ENCODE measurements at regions not wholly inside any gene's neighbourhood (a gene's known extent, or its start where the extent isn't known, plus 50 kb on each side); places are given as distances from the start of the nearest gene placed in this dataset.

DNA sequence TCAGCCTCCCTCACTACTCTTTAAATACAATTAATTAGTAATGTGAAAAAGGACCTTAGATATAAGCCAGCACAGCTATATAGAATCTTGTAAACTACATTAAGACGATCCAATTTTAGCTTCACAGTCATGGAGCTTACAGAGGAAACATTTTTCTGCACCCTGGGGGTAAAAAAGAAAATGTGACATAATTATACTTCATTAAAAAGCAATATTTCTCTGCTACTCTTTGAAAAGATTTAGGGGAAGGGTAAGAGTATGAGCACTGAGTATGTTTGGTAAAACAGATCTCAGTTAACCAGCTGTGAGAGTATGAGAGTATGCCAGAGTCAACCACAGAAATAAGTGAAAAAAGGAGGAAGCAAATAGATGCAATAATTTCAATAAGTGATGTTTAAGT is 1415.9 kb downstream of the PLA2G4A start:
- H3K27me3 ChIP-seq = no peaks in the 10 kb centered on the region
- H3K4me1 ChIP-seq = no peaks in the 10 kb centered on the region
- H3K9me3 ChIP-seq = no peaks in the 10 kb centered on the region
- no peak overlapping the region for H3K4me3 ChIP-seq
- TF ChIP-seq POLR2A (IDR thresholded peaks at IDR 0.05) (no peak), EP300 (IDR thresholded peaks at IDR 0.05) (no peak), POLR2AphosphoS5 (IDR thresholded peaks at IDR 0.05) (no peak)
- TF ChIP-seq, protein P1, sequence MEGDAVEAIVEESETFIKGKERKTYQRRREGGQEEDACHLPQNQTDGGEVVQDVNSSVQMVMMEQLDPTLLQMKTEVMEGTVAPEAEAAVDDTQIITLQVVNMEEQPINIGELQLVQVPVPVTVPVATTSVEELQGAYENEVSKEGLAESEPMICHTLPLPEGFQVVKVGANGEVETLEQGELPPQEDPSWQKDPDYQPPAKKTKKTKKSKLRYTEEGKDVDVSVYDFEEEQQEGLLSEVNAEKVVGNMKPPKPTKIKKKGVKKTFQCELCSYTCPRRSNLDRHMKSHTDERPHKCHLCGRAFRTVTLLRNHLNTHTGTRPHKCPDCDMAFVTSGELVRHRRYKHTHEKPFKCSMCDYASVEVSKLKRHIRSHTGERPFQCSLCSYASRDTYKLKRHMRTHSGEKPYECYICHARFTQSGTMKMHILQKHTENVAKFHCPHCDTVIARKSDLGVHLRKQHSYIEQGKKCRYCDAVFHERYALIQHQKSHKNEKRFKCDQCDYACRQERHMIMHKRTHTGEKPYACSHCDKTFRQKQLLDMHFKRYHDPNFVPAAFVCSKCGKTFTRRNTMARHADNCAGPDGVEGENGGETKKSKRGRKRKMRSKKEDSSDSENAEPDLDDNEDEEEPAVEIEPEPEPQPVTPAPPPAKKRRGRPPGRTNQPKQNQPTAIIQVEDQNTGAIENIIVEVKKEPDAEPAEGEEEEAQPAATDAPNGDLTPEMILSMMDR (IDR thresholded peaks at IDR 0.05) = no peak
- 59 to 81% methylated on average over 1 of the region's 1 CpG for WGBS, 2 donors
- no peaks in the 10 kb centered on the region for H3K36me3 ChIP-seq
- DNase-seq = no peak
- intact Hi-C loops (cut with DNase I) = no loop called here
- H3K27ac ChIP-seq = no peak overlapping the region

DNA sequence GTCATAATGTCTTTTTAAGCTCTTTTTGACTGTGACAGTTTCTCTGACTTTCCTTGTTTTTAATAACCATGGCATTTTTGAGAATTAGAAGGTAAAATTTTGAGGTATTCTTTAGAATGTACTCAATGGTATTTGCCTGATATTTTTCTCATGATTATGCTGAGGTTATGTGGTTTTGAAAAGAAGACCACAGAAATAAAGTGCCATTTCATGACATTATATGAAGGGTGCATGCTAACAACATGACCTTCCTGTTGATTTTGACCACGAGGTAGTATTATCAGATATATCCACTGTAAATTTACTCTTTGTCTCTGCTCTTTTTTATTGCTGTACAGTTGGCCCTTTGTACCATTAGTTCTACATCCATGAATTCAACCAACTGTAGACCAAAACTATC is 1418.5 kb downstream of the PLA2G4A start:
- Histone ChIP-seq H3K36me3 (no peaks in the 10 kb centered on the region), H3K27ac (no peak overlapping the region), H3K4me3 (no peak overlapping the region), H3K4me1 (no peaks in the 10 kb centered on the region), H3K9me3 (no peaks in the 10 kb centered on the region), H3K27me3 (no peaks in the 10 kb centered on the region)
- TF ChIP-seq POLR2AphosphoS5 (IDR thresholded peaks at IDR 0.05) (no peak), EP300 (IDR thresholded peaks at IDR 0.05) (no peak), POLR2A (IDR thresholded peaks at IDR 0.05) (no peak)
- TF ChIP-seq, protein P1 (IDR thresholded peaks at IDR 0.05) = no peak
- DNase-seq = no peak
- 7 to 22% methylated on average over 1 of the region's 1 CpG for WGBS, 2 donors
- intact Hi-C loops (cut with DNase I) = no loop called here

DNA sequence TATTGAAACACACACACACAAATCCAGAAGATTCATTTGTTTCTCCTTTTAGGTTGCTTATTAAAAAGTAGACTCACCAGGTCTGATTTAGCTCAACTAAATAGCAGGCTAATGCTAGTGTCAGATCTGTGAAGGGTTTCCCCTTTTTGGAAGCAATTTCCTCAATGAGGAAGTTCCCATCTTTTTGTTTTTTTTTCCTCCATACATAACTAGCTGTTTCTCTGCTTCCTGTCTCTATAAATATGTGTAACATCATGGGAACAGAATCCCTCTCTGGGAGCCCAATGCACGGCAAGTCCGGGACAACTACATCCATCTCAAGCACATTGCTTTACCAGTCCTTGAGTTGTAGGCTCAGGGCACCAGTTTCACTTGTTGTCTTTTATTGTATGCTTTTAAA is 1421.1 kb downstream of the PLA2G4A start:
- intact Hi-C loops (cut with DNase I) = no loop called here
- H3K4me3 ChIP-seq = no peak overlapping the region
- no peak for DNase-seq
- H3K9me3 ChIP-seq = no peaks in the 10 kb centered on the region
- H3K36me3 ChIP-seq = no peaks in the 10 kb centered on the region
- TF ChIP-seq POLR2A (IDR thresholded peaks at IDR 0.05) (no peak), EP300 (IDR thresholded peaks at IDR 0.05) (no peak), POLR2AphosphoS5 (IDR thresholded peaks at IDR 0.05) (no peak)
- TF ChIP-seq, protein P1 (IDR thresholded peaks at IDR 0.05) = no peak
- H3K4me1 ChIP-seq = no peaks in the 10 kb centered on the region
- H3K27me3 ChIP-seq = no peaks in the 10 kb centered on the region
- 52 to 76% methylated on average over 2 of the region's 2 CpGs for WGBS, 2 donors
- H3K27ac ChIP-seq = no peak overlapping the region

DNA sequence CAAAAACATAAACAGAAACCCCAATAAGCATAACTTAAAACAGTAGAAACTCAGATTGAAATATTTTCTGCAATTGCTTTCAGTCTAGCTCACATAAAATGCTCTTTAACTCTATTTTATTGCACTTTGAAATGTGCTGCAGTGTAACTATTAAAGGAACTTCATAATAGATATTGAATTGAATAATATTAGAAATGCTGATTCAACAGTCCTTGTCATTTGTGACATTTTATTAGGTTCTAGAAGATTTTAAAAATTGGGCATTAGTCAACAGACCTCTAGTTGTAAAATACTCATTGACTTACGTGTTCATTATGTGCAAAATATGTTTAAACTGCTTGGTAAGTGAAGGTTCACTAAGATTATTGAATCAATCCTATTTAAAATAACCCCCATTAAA is 1422.3 kb downstream of the PLA2G4A start:
- H3K4me1 ChIP-seq = no peaks in the 10 kb centered on the region
- no peak overlapping the region for H3K4me3 ChIP-seq
- no peak for DNase-seq
- TF ChIP-seq EP300 (IDR thresholded peaks at IDR 0.05) (no peak), POLR2A (IDR thresholded peaks at IDR 0.05) (no peak), POLR2AphosphoS5 (IDR thresholded peaks at IDR 0.05) (no peak)
- TF ChIP-seq, protein P1 (IDR thresholded peaks at IDR 0.05) = no peak
- H3K36me3 ChIP-seq = no peaks in the 10 kb centered on the region
- H3K27me3 ChIP-seq = no peaks in the 10 kb centered on the region
- no peak overlapping the region for H3K27ac ChIP-seq
- H3K9me3 ChIP-seq = no peaks in the 10 kb centered on the region
- intact Hi-C loops (cut with DNase I) = no loop called here
- WGBS, 2 donors = 72 to 81% methylated on average over 1 of the region's 1 CpG

DNA sequence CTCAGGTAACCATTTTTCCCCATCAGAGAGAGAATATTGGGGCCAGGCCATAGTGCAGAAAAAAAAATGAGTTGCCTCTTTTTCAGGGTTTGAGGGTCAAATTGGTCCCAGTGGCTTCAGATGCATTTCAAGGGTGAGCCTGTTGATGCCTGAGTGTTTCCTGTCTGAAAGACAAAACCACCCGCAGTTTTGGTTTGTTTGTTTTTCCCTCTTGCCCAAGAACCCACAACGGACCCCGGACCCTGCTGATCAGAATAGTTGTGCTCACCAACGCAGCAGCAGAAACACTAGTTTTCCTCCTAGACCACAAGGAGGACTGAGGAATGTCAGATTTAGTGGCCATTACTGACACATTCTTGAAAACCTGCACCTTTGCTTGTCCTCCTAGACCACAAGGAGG is 1433.1 kb downstream of the PLA2G4A start:
- no peaks in the 10 kb centered on the region for H3K4me1 ChIP-seq
- intact Hi-C loops (cut with DNase I) = no loop called here
- H3K27me3 ChIP-seq = no peaks in the 10 kb centered on the region
- H3K9me3 ChIP-seq = peaks cover 0 to 12% (median 3%) of the 10 kb centered on the region in 4 donors
- no peak overlapping the region for H3K27ac ChIP-seq
- TF ChIP-seq POLR2AphosphoS5 (IDR thresholded peaks at IDR 0.05) = no peak
- no peak for TF ChIP-seq POLR2A (IDR thresholded peaks at IDR 0.05)
- TF ChIP-seq EP300 (IDR thresholded peaks at IDR 0.05) = no peak
- TF ChIP-seq, protein P1 (IDR thresholded peaks at IDR 0.05) = no peak
- DNase-seq = no peak
- no peak overlapping the region for H3K4me3 ChIP-seq
- 80 to 81% methylated on average over 4 of the region's 4 CpGs for WGBS, 2 donors
- no peaks in the 10 kb centered on the region for H3K36me3 ChIP-seq

All from sigmoid colon (tissue), 6 donors.